Endothelial cell of umbilical vein (primary cell): ENCODE measurements at regions not wholly inside any gene's neighbourhood (a gene's known extent, or its start where the extent isn't known, plus 50 kb on each side); places are given as distances from the start of the nearest gene placed in this dataset.

Experiments
- BruUV-seq: library from RNA; stranded (reverse); fragments of 400-500 nt; replicated peaks from 2 replicates; lab custom pipeline; 2021; lab: Mats Ljungman, UMichigan
- CTCF ChIA-PET: fragments of 300-600, 350-600 bp; sonication (Branson Sonifier 250); formaldehyde crosslinking; loops from one replicate; lab custom pipeline; 2021; ENCODE audit warnings: antibody characterized with exemption, inconsistent platforms; lab: Charles Lee
- POLR2A ChIA-PET: fragments of 300-600, 350-600 bp; sonication (Branson Sonifier 250); formaldehyde crosslinking; loops from one replicate; lab custom pipeline; 2021; ENCODE audit warnings: antibody characterized with exemption, inconsistent platforms; lab: Charles Lee
- DNase-seq: peaks from one replicate; pipeline ENCODE4 v3.0.0-alpha.2; 2011; ENCODE audit warnings: low read depth, low spot score
- FAIRE-seq: peaks from 2 replicates; lab custom pipeline; 2011; peaks lifted over from hg19 to GRCh38; lab: Jason Lieb, UNC
- H2AFZ ChIP-seq: 2 replicates; pipeline ENCODE4 v1.6.0; 2012; ENCODE audit warnings: low read depth, low read length, control low read depth, inconsistent platforms
- H3K27ac ChIP-seq: 2 replicates; pipeline ENCODE4 v1.5.1; 2011; ENCODE audit warnings: low read depth, mild to moderate bottlenecking, control low read depth, low read length, moderate library complexity; ENCODE audit not compliant: insufficient read depth
- H3K27me3 ChIP-seq, 2 experiments: 2 replicates each; pipeline versions ENCODE4 v1.6.0 to v1.6.1; 2011; ENCODE audit warnings: low read length in 2 of 2, mixed read lengths in 1 of 2; ENCODE audit not compliant: control insufficient read depth in 2 of 2, insufficient read depth in 2 of 2
- H3K36me3 ChIP-seq, 2 experiments: 2 replicates in 1 of 2; 3 replicates in 1 of 2; pipeline ENCODE4 v1.5.1; 2011; ENCODE audit warnings: low read length in 2 of 2, mild to moderate bottlenecking in 1 of 2, moderate library complexity in 1 of 2; ENCODE audit not compliant: control insufficient read depth in 2 of 2, insufficient read depth in 2 of 2; ENCODE audit errors: extremely low read depth in 1 of 2
- H3K4me1 ChIP-seq: 3 replicates; pipeline ENCODE4 v1.5.1; 2011; ENCODE audit warnings: mild to moderate bottlenecking, low read length; ENCODE audit not compliant: control insufficient read depth, insufficient read depth; ENCODE audit errors: extremely low read depth
- H3K4me2 ChIP-seq: 2 replicates; pipeline ENCODE4 v1.6.1; 2011; ENCODE audit warnings: low read length, control low read depth, mixed read lengths; ENCODE audit not compliant: insufficient read depth
- H3K4me3 ChIP-seq, 3 experiments: fragments of 200-600 bp in 1 of 3; sonication (generic), shearing (Covaris generic) in 1 of 3; replicated peaks in 1 of 3; 2 replicates each; pipeline ENCODE4 v1.5.1; 2011 to 2016; ENCODE audit warnings: control low read depth in 3 of 3, low read length in 3 of 3, mild to moderate bottlenecking in 2 of 3, inconsistent platforms in 1 of 3, low read depth in 1 of 3, moderate library complexity in 1 of 3; ENCODE audit not compliant: insufficient read depth in 1 of 3
- H3K79me2 ChIP-seq: 2 replicates; pipeline ENCODE4 v1.6.0; 2012; ENCODE audit warnings: low read length, inconsistent platforms; ENCODE audit not compliant: control insufficient read depth, insufficient read depth
- H3K9ac ChIP-seq: replicated peaks from 2 replicates; pipeline ENCODE3; 2011; ENCODE audit warnings: low read length, control low read depth; ENCODE audit not compliant: insufficient read depth; ENCODE audit errors: extremely low read depth
- H3K9me1 ChIP-seq: replicated peaks from 3 replicates; pipeline ENCODE4 v1.6.0; 2011; ENCODE audit warnings: mild to moderate bottlenecking, low read length; ENCODE audit not compliant: control insufficient read depth, insufficient read depth; ENCODE audit errors: extremely low read depth
- H3K9me3 ChIP-seq: replicated peaks from 2 replicates; pipeline ENCODE4 v1.5.1; 2012; ENCODE audit warnings: low read length, inconsistent platforms; ENCODE audit not compliant: control insufficient read depth, insufficient read depth
- H4K20me1 ChIP-seq: replicated peaks from 2 replicates; pipeline ENCODE3; 2011; ENCODE audit warnings: mild to moderate bottlenecking, low read length; ENCODE audit not compliant: control insufficient read depth, insufficient read depth; ENCODE audit errors: extremely low read depth
- CTCF ChIP-seq, 2 donors: IDR thresholded peaks; 1 replicate in 1 of 2; 2 replicates in 1 of 2; pipeline ENCODE4 v1.5.1; 2011; ENCODE audit warnings: low read length in 2 of 2, mild to moderate bottlenecking in 2 of 2, moderate library complexity in 2 of 2, control low read depth in 1 of 2, inconsistent platforms in 1 of 2, low read depth in 1 of 2; ENCODE audit not compliant: insufficient read depth in 1 of 2; ENCODE audit errors: extremely low read depth in 1 of 2
- EZH2 ChIP-seq: IDR thresholded peaks from 2 replicates; pipeline ENCODE4 v1.6.1; 2012; ENCODE audit warnings: borderline replicate concordance, low read depth, mild to moderate bottlenecking, moderate library complexity, low read length, inconsistent platforms; ENCODE audit not compliant: severe bottlenecking
- FOS ChIP-seq: IDR thresholded peaks from 2 replicates; pipeline ENCODE4 v1.6.1; 2011; ENCODE audit warnings: mild to moderate bottlenecking, low read length, moderate library complexity, borderline replicate concordance; ENCODE audit not compliant: insufficient read depth
- JUN ChIP-seq: IDR thresholded peaks from 2 replicates; pipeline ENCODE4 v1.6.1; 2011; ENCODE audit warnings: borderline replicate concordance, low read depth; ENCODE audit not compliant: insufficient read length, insufficient read depth
- MAX ChIP-seq: IDR thresholded peaks from 2 replicates; pipeline ENCODE4 v1.6.1; 2011; ENCODE audit not compliant: insufficient read depth, insufficient read length
- dilution Hi-C: fragments of 300-500 bp; cut with MboI; formaldehyde crosslinking; loops from one replicate; pipeline ENCODE4 v1.15.0; 2019; ENCODE audit warnings: low sequenced_read_pairs; ENCODE audit not compliant: extremely low pct_ligation_motif_present
- intact Hi-C: fragments of 100-400 bp; cut with micrococcal nuclease; formaldehyde crosslinking; loops from one replicate; pipeline ENCODE4 v1.10.0; 2022

GRCh38 chr13:103607995-103608394 is 541.8 kb upstream of the SLC10A2 start:
- Histone ChIP-seq H3K4me2 (no peak overlapping the region), H3K9me1 (no peaks in the 10 kb centered on the region), H3K4me3 (no peak overlapping the region), H2AFZ (no peak overlapping the region), H3K36me3 (no peaks in the 10 kb centered on the region), H3K9ac (no peak overlapping the region), H3K4me1 (no peaks in the 10 kb centered on the region), H4K20me1 (no peaks in the 10 kb centered on the region), H3K79me2 (no peaks in the 10 kb centered on the region), H3K9me3 (no peaks in the 10 kb centered on the region), H3K27me3 (no peaks in the 10 kb centered on the region), H3K27ac (no peak overlapping the region)
- CTCF ChIA-PET, result no interaction called here
- no TSS peak for BruUV-seq
- DNase-seq, result no peak
- FAIRE-seq, result no peak
- TF ChIP-seq MAX, result no peak
- no peak for TF ChIP-seq EZH2
- TF ChIP-seq CTCF (IDR thresholded peaks at IDR 0.05; ENCODE audit: extremely low read depth in 1 of 2, insufficient read depth in 1 of 2, low read depth in 1 of 2, low read length in 2 of 2), result no peak
- TF ChIP-seq JUN, result no peak
- no peak for TF ChIP-seq FOS
- POLR2A ChIA-PET, result no interaction called here
- dilution Hi-C loops, result no loop called here
- intact Hi-C loops, result no loop called here
